ENCODE measurements at regions not wholly inside any gene's neighbourhood (a gene's known extent, or its start where the extent isn't known, plus 50 kb on each side); places are given as distances from the start of the nearest gene placed in this dataset.

DNA sequence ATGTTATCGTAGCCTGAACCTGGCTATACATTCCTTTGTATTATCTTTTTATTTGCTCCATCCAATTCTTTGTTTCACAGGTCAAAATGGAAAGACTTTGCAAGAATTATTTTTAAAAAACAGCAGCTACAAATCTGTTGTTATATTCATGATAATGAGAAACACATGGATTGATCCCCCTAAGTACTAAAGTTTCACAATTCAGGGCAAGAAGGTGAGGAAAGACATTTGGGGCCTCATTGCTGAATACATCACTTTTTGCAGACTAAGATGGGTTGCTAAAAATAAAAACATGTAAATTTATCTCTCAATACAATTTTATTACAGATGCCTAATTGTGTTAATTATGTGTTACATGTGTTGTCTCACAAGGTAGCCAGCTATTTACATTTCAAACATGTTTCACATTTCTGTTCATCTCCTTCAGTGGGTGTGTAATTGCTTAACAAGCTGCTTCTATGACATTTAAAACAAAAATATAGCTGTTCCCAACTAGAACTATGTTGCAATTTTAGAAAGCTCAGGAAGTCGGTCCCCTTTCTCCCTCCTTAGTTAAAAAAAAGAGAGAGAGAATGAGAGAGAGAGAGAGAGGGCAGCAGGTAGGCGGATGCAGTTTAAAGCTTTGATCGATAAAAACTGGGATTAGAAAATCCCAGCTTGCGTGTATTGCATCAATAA is 606.3 kb upstream of the FZD8 start:
- no peak for TF ChIP-seq EZH2 (IDR thresholded peaks at IDR 0.05; ENCODE audit: borderline replicate concordance, low read depth, low read length, severe bottlenecking)
- TF ChIP-seq, protein P1, sequence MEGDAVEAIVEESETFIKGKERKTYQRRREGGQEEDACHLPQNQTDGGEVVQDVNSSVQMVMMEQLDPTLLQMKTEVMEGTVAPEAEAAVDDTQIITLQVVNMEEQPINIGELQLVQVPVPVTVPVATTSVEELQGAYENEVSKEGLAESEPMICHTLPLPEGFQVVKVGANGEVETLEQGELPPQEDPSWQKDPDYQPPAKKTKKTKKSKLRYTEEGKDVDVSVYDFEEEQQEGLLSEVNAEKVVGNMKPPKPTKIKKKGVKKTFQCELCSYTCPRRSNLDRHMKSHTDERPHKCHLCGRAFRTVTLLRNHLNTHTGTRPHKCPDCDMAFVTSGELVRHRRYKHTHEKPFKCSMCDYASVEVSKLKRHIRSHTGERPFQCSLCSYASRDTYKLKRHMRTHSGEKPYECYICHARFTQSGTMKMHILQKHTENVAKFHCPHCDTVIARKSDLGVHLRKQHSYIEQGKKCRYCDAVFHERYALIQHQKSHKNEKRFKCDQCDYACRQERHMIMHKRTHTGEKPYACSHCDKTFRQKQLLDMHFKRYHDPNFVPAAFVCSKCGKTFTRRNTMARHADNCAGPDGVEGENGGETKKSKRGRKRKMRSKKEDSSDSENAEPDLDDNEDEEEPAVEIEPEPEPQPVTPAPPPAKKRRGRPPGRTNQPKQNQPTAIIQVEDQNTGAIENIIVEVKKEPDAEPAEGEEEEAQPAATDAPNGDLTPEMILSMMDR (IDR thresholded peaks at IDR 0.05; ENCODE audit: extremely low read depth in 1 of 2, insufficient read depth in 1 of 2, low read depth in 1 of 2, low read length in 2 of 2): no peak

Measured in endothelial cell of umbilical vein (primary cell).